ENCODE measurements at regions not wholly inside any gene's neighbourhood (a gene's known extent, or its start where the extent isn't known, plus 50 kb on each side); places are given as distances from the start of the nearest gene placed in this dataset.

- H3K4me3 ChIP-seq (ENCODE audit: low read length, poor library complexity, severe bottlenecking) = no peak overlapping the region
- H3K79me2 ChIP-seq (ENCODE audit: insufficient read depth, low read length) = no peaks in the 10 kb centered on the region
- H4K20me1 ChIP-seq (ENCODE audit: insufficient read depth, low read length, poor library complexity, severe bottlenecking) = no peaks in the 10 kb centered on the region
- no peak overlapping the region for H3K4me2 ChIP-seq (ENCODE audit: low read depth, low read length, poor library complexity, severe bottlenecking)
- H2AFZ ChIP-seq (ENCODE audit: low read length) = no peak overlapping the region
- H3K9me3 ChIP-seq (ENCODE audit: insufficient read depth, low read depth, low read length) = no peaks in the 10 kb centered on the region
- H3K9me2 ChIP-seq (replicated peaks; ENCODE audit: low read depth, low read length) = no peaks in the 10 kb centered on the region
- no peak overlapping the region for H3K9ac ChIP-seq (ENCODE audit: low read depth, low read length, poor library complexity, severe bottlenecking)
- TF ChIP-seq EZH2phosphoT487 (IDR thresholded peaks at IDR 0.05; ENCODE audit: borderline replicate concordance) (no peak), CTCF (conservative IDR thresholded peaks at IDR 0.05; ENCODE audit: low read length) (no peak)
- no peaks in the 10 kb centered on the region for H3K36me3 ChIP-seq (ENCODE audit: insufficient read depth, low read length)
- H3K4me1 ChIP-seq (ENCODE audit: insufficient read depth, low read length, poor library complexity, severe bottlenecking) = no peaks in the 10 kb centered on the region
- no peaks in the 10 kb centered on the region for H3K27me3 ChIP-seq (ENCODE audit: insufficient read depth, low read length, poor library complexity, severe bottlenecking)
- H3F3A ChIP-seq (ENCODE audit: low read depth) = no peaks in the 10 kb centered on the region
These were observed 445.9 kb downstream of the CHSY3 start for GRCh38 chr5:130350131-130350530.

GRCh38 chr5:130337179-130337888 lies 433.1 kb downstream of the CHSY3 start:
- Histone ChIP-seq H3K9ac (ENCODE audit: low read depth, low read length, poor library complexity, severe bottlenecking) (no peak overlapping the region), H3K36me3 (ENCODE audit: insufficient read depth, low read length) (no peaks in the 10 kb centered on the region), H4K20me1 (ENCODE audit: insufficient read depth, low read length, poor library complexity, severe bottlenecking) (no peaks in the 10 kb centered on the region), H3K79me2 (ENCODE audit: insufficient read depth, low read length) (no peaks in the 10 kb centered on the region), H3K9me2 (replicated peaks; ENCODE audit: low read depth, low read length) (no peaks in the 10 kb centered on the region), H3K4me3 (ENCODE audit: low read length, poor library complexity, severe bottlenecking) (no peak overlapping the region), H3K27me3 (ENCODE audit: insufficient read depth, low read length, poor library complexity, severe bottlenecking) (no peaks in the 10 kb centered on the region), H3K4me1 (ENCODE audit: insufficient read depth, low read length, poor library complexity, severe bottlenecking) (no peaks in the 10 kb centered on the region), H3K9me3 (ENCODE audit: insufficient read depth, low read depth, low read length) (no peaks in the 10 kb centered on the region), H2AFZ (ENCODE audit: low read length) (no peak overlapping the region), H3K4me2 (ENCODE audit: low read depth, low read length, poor library complexity, severe bottlenecking) (no peak overlapping the region), H3F3A (ENCODE audit: low read depth) (no peaks in the 10 kb centered on the region)
- TF ChIP-seq EZH2phosphoT487 (IDR thresholded peaks at IDR 0.05; ENCODE audit: borderline replicate concordance) = no peak
- no peak for TF ChIP-seq CTCF (conservative IDR thresholded peaks at IDR 0.05; ENCODE audit: low read length)

DNA sequence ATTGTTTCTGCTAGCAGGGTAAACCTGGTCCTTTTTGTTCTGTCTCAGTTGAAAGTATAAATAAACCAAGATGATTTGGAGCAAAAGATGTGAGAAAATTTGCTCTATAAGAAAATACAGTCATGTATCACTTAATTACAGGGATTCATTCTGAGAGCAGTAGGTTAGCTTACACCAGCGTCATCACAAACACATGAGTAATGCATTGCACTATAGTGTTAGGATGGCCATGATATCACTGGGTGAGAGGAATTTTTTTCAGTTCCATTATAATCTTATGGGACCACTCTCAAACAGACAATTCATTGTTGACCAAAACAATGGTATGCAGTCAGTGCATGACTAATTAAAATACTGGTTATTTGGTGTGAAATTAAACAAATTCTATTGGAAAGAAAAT lies 430.9 kb downstream of the CHSY3 start:
- H3F3A ChIP-seq (ENCODE audit: low read depth) = no peaks in the 10 kb centered on the region
- H3K4me1 ChIP-seq (ENCODE audit: insufficient read depth, low read length, poor library complexity, severe bottlenecking) = no peaks in the 10 kb centered on the region
- no peak overlapping the region for H2AFZ ChIP-seq (ENCODE audit: low read length)
- no peak overlapping the region for H3K4me3 ChIP-seq (ENCODE audit: low read length, poor library complexity, severe bottlenecking)
- H4K20me1 ChIP-seq (ENCODE audit: insufficient read depth, low read length, poor library complexity, severe bottlenecking) = no peaks in the 10 kb centered on the region
- no peak for TF ChIP-seq CTCF (conservative IDR thresholded peaks at IDR 0.05; ENCODE audit: low read length)
- TF ChIP-seq EZH2phosphoT487 (IDR thresholded peaks at IDR 0.05; ENCODE audit: borderline replicate concordance) = no peak
- H3K27me3 ChIP-seq (ENCODE audit: insufficient read depth, low read length, poor library complexity, severe bottlenecking) = no peaks in the 10 kb centered on the region
- no peaks in the 10 kb centered on the region for H3K36me3 ChIP-seq (ENCODE audit: insufficient read depth, low read length)
- no peak overlapping the region for H3K9ac ChIP-seq (ENCODE audit: low read depth, low read length, poor library complexity, severe bottlenecking)
- no peaks in the 10 kb centered on the region for H3K9me3 ChIP-seq (ENCODE audit: insufficient read depth, low read depth, low read length)
- no peaks in the 10 kb centered on the region for H3K9me2 ChIP-seq (replicated peaks; ENCODE audit: low read depth, low read length)
- no peak overlapping the region for H3K4me2 ChIP-seq (ENCODE audit: low read depth, low read length, poor library complexity, severe bottlenecking)
- H3K79me2 ChIP-seq (ENCODE audit: insufficient read depth, low read length) = no peaks in the 10 kb centered on the region
